Central memory CD8-positive, alpha-beta T cell (primary cell): ENCODE measurements at regions not wholly inside any gene's neighbourhood (a gene's known extent, or its start where the extent isn't known, plus 50 kb on each side); places are given as distances from the start of the nearest gene placed in this dataset.
"Not testable (repeated sequence)": the region's sequence is repeated elsewhere in the genome, so short reads cannot be mapped to it uniquely, and the experiment has no call there.

ENCODE experiments used
- ATAC-seq: fragments of 150-1000 bp; cut with Tn5 transposase; replicated peaks from 2 replicates; pipeline ENCODE4 v1.10.0; 2022; ENCODE audit warnings: mild to moderate bottlenecking, moderate FRiP score, moderate number of reproducible peaks; ENCODE audit not compliant: poor library complexity, severe bottlenecking; ENCODE audit errors: extremely low read depth
- DNase-seq, 2 donors: peaks; one replicate each; pipeline ENCODE4 v3.0.0; 2021; ENCODE audit warnings: low spot score in 2 of 2
- H3K27ac Mint-ChIP-seq: one replicate; pipeline ENCODE4 v1.8.0; 2022; ENCODE audit warnings: low read depth, mild to moderate bottlenecking, moderate library complexity, mixed read lengths
- H3K27me3 Mint-ChIP-seq: one replicate; pipeline ENCODE4 v1.8.0; 2022; ENCODE audit warnings: mixed read lengths
- H3K36me3 Mint-ChIP-seq: one replicate; pipeline ENCODE4 v1.8.0; 2022; ENCODE audit warnings: mild to moderate bottlenecking, moderate library complexity, mixed read lengths; ENCODE audit not compliant: insufficient read depth
- H3K4me1 Mint-ChIP-seq: one replicate; pipeline ENCODE4 v1.8.0; 2022; ENCODE audit warnings: mixed read lengths
- H3K4me3 Mint-ChIP-seq: one replicate; pipeline ENCODE4 v1.8.0; 2022; ENCODE audit warnings: mild to moderate bottlenecking, moderate library complexity, mixed read lengths
- H3K9me3 Mint-ChIP-seq: one replicate; pipeline ENCODE4 v1.8.0; 2022; ENCODE audit warnings: mixed read lengths

DNA sequence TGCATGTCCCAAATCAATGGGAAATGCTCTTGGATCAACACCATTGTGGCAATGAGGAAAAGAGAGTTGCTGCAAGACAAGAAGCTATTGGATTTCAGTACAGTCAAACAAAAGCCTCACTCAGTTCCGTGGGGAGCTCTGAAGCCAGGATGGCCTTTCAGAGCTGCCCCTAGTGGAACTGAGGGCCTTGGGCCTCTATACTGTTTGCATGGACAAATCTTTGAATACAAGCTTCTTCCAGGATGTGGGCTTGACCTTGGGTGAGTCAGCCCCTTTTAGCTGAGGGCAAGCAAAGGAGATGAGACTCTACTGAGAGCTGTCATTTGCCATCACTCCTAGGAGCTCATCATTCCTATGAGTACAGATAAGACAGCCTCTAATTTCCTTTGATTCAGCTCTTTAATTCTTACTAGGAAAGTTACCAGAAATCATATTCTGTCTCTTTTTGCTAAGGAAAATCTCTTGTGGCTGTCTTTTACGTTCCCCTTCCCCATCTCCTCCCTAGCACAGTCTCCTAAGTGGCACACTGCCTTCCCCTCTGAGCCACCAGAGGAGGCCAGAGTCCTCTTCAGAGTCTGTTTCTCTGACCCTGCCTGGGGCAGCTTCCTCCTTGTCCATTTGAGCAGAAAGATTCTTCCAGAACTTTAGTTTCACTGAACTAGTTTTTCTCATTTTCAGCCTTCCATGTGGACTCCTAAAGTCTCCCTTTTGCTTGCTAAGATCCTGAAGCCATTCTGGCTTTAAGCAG lies 168.8 kb upstream of the POC5 start:
- no peak for ATAC-seq
- no peaks in the 10 kb centered on the region for H3K4me1 Mint-ChIP-seq
- no peak overlapping the region for H3K4me3 Mint-ChIP-seq
- H3K36me3 Mint-ChIP-seq = no peaks in the 10 kb centered on the region
- no peaks in the 10 kb centered on the region for H3K9me3 Mint-ChIP-seq
- H3K27me3 Mint-ChIP-seq = no peaks in the 10 kb centered on the region
- H3K27ac Mint-ChIP-seq = no peak overlapping the region
- DNase-seq = no peak

DNA sequence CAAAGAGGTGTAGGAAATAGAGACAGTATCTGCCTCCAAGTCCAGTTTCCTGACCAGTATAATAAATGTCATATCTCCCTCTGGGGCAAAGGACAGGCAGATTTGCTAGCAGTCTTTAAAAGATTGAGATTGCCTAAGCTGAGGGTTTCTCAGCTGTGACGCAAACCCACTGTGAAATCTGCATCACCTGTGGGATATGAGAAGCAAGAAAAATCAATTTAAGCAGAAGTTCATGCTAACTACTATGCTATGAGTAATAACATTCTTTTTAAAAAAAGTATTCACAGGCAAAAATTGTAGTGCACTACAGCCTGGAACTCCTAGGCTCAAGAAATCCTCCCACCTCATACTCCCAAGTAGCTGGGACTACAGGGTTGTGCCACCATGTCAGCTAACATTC lies 168.1 kb upstream of the POC5 start:
- Mint-ChIP-seq H3K4me3 (no peak overlapping the region), H3K9me3 (peaks cover 5% of the 10 kb centered on the region), H3K27me3 (no peaks in the 10 kb centered on the region), H3K4me1 (no peaks in the 10 kb centered on the region), H3K36me3 (no peaks in the 10 kb centered on the region), H3K27ac (no peak overlapping the region)
- ATAC-seq (no peak), DNase-seq (no peak)

DNA sequence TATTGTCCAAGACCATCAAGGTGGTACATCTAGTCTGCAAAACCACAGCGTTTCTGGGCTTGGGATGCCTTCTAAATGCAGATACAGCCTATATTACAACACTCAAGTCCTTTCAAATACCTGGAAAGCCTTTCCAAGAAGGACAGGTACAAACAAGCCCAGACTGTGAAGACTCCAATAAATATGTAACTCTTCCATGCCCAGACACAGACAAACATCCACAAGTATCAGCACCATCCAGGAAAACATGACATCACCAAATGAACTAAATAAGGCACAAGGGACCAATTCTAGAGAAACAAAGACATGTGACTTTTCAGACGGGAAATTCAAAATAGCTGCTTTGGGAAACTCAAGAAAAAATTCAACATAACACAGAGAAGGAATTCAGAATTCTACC lies 152.7 kb upstream of the POC5 start:
- Mint-ChIP-seq H3K4me1 (no peaks in the 10 kb centered on the region), H3K36me3 (peaks cover 2% of the 10 kb centered on the region), H3K27ac (no peak overlapping the region), H3K4me3 (no peak overlapping the region), H3K9me3 (no peaks in the 10 kb centered on the region), H3K27me3 (peaks cover 59% of the 10 kb centered on the region)
- DNase-seq (no peak), ATAC-seq (no peak)

DNA sequence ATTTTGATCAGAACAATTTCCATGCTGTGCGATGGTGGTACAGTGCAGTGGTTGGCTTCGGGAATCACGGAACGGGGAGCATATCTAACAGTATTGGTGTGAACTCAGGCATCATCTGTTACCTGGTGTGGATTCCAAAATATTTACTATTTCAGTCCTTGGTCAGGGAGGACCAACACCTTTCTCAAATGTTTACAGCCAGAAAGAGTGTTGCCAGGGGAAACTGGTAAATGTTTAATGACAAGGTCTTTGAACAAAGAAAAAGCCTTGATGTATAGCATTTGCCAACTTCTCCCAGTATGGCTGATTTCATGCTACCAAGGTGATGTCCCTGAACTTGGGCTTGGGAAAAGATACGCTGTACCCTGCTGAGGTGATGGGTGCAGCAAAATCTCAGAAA lies 145.6 kb upstream of the POC5 start:
- ATAC-seq (no peak), DNase-seq (no peak)
- Mint-ChIP-seq H3K36me3 (no peaks in the 10 kb centered on the region), H3K4me3 (no peak overlapping the region), H3K9me3 (no peaks in the 10 kb centered on the region), H3K27me3 (peaks cover 68% of the 10 kb centered on the region), H3K27ac (no peak overlapping the region), H3K4me1 (no peaks in the 10 kb centered on the region)

DNA sequence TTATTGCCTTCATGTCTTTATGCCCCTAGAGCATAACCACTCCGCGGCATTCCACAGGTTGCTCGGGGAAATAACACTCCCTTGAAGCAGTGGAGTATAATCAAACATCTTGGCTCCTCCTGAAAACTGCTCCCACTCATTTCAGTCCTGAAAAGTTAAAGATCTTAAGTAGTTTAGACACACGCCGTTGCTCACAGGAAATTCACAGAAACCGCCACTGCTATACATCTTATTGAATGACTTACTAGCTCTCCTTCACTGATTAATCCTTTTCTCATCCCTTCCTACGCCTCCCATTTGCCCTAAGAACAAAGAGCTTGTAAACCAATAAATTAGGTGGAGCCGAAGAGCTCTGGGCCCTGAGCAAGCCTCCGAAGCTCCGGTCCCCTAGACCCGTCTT lies 142.4 kb upstream of the POC5 start:
- not testable (repeated sequence) for H3K9me3 Mint-ChIP-seq, DNase-seq, H3K36me3 Mint-ChIP-seq, ATAC-seq, H3K4me1 Mint-ChIP-seq, H3K27ac Mint-ChIP-seq, H3K4me3 Mint-ChIP-seq
- H3K27me3 Mint-ChIP-seq = peaks cover 62% of the 10 kb centered on the region

DNA sequence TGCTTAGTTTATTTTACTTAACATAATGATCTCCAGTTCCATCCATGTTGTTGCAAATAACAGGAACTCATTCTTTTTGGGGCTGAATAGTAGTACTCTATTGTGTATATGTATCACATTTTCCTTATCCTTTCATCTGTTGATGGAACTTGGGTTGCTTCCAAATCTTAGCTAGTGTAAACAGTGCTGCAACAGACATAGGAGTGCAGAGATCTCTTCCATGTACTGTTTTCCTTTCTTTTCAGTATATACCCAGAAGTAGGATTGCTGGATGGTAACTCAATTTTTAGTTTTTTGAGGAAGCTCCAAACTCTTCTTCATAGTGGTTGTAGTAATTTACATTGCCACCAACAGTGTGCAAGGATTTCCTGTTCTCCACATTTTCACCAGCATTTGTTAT lies 138.8 kb upstream of the POC5 start:
- H3K27ac Mint-ChIP-seq = no peak overlapping the region
- no peak for ATAC-seq
- no peak for DNase-seq
- peaks cover 2% of the 10 kb centered on the region for H3K36me3 Mint-ChIP-seq
- H3K4me1 Mint-ChIP-seq = no peaks in the 10 kb centered on the region
- H3K4me3 Mint-ChIP-seq = no peak overlapping the region
- no peaks in the 10 kb centered on the region for H3K9me3 Mint-ChIP-seq
- peaks cover 54% of the 10 kb centered on the region for H3K27me3 Mint-ChIP-seq

DNA sequence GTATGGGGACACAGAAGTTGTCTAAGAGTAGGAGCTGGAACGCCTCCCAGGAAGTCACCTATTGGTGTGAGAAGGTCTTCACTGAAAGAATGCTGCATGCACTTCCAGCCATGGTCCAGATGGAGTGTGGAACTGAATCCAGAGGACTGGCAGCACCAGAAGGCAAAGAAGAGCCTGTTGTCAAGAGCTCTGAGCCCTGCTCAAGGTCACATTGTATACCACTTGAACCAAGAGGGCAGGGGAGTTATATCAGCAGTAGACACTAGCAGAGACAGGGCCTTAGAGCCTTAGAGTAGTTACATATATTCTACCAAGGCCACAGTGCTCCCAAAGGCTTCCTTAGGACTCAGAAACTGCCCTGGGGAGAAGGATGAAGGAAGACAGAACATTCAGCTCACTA lies 130.8 kb upstream of the POC5 start:
- H3K4me3 Mint-ChIP-seq = no peak overlapping the region
- DNase-seq = no peak
- no peaks in the 10 kb centered on the region for H3K4me1 Mint-ChIP-seq
- ATAC-seq = no peak
- no peaks in the 10 kb centered on the region for H3K36me3 Mint-ChIP-seq
- H3K27ac Mint-ChIP-seq = no peak overlapping the region
- H3K9me3 Mint-ChIP-seq = no peaks in the 10 kb centered on the region
- peaks cover 61% of the 10 kb centered on the region for H3K27me3 Mint-ChIP-seq

DNA sequence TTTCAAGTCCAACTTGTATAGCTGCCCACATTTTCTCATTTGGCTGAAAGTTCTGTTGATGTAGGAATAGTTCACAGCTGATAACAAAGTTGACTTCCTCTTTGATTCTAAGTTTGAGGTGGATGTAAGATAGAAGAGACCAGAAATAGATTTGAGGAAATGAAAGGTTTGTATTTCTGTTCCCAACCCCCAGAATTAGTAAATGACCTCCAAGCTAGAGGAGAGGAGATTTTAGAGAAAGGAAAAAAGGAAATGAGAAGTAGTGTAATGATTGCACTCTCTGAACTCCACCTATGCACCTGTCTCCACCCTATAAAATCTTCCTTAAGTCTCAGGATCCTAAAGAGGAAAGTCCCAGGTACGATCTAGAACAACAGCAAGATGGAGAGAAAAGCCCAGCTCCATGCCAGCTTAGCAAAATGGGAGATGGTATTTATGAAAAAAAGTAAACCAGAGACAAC lies 130.4 kb upstream of the POC5 start:
- Mint-ChIP-seq H3K27ac (no peak overlapping the region), H3K4me3 (no peak overlapping the region), H3K9me3 (no peaks in the 10 kb centered on the region), H3K4me1 (no peaks in the 10 kb centered on the region), H3K27me3 (peaks cover 63% of the 10 kb centered on the region), H3K36me3 (no peaks in the 10 kb centered on the region)
- DNase-seq (no peak), ATAC-seq (no peak)

DNA sequence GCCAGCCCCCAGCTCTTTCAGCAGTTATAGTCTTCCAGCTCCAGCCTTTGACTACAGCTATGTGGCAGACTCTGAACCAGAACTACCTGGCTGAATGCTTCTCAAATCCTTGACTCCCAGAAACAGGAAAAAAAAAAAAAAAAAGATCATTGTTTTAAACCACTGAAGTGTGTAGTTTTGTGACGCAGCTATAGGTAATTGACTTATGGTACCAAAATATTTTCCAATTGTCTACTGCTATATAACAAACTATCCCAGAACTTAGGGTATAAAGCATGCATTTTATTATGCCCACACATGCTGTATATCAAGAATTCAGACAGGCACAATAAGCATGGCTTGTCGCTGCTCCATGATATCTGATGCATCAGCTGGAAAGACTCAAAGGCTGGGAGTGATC lies 127.1 kb upstream of the POC5 start:
- H3K27ac Mint-ChIP-seq = no peak overlapping the region
- no peak overlapping the region for H3K4me3 Mint-ChIP-seq
- no peak for ATAC-seq
- no peaks in the 10 kb centered on the region for H3K36me3 Mint-ChIP-seq
- no peak for DNase-seq
- no peaks in the 10 kb centered on the region for H3K9me3 Mint-ChIP-seq
- peaks cover 64% of the 10 kb centered on the region for H3K27me3 Mint-ChIP-seq
- no peaks in the 10 kb centered on the region for H3K4me1 Mint-ChIP-seq

DNA sequence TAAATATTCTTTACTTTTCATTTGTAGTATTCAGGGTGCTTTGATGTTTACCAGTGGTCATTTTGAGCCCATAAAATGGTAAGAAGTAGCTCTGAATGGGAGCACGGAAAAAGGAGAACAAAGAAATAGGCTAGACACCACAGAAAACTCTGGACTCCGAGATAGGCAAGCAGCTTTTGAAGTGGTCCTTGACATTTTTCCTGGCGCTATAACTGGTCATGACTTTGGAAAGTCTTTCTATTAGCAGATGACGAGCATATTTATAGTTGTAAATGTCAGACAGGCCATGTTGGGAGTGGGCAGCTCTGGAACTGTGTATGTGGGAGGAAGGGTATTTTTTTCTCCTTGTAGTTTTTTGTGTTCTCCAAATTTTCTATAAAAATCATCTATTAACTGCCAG lies 126.1 kb upstream of the POC5 start:
- Mint-ChIP-seq H3K27me3 (peaks cover 63% of the 10 kb centered on the region), H3K27ac (no peak overlapping the region), H3K9me3 (no peaks in the 10 kb centered on the region), H3K4me1 (no peaks in the 10 kb centered on the region), H3K4me3 (no peak overlapping the region), H3K36me3 (no peaks in the 10 kb centered on the region)
- ATAC-seq = no peak
- DNase-seq = no peak

DNA sequence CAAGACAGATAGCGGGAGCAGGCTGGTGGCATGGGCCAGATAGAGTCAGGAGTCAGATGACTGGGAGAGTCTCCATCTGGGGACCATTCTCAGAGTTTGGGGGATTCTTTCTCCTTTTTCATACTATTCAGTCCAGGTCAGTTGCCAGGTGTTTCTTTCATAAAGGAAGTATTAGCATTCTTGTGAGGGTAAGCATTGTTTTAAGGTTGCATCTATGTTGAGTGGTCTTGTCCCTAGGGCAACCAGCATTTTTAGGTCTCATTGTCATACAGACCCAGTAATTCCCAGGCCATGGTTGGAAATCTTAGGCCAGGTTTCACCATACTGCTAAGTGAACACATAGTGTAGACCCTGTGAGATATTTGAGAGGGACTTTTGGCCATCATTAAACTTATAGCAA lies 122.3 kb upstream of the POC5 start:
- H3K4me3 Mint-ChIP-seq = no peak overlapping the region
- H3K27me3 Mint-ChIP-seq = peaks cover 39% of the 10 kb centered on the region
- H3K36me3 Mint-ChIP-seq = no peaks in the 10 kb centered on the region
- no peak for DNase-seq
- no peak for ATAC-seq
- H3K27ac Mint-ChIP-seq = no peak overlapping the region
- H3K4me1 Mint-ChIP-seq = no peaks in the 10 kb centered on the region
- H3K9me3 Mint-ChIP-seq = no peaks in the 10 kb centered on the region

DNA sequence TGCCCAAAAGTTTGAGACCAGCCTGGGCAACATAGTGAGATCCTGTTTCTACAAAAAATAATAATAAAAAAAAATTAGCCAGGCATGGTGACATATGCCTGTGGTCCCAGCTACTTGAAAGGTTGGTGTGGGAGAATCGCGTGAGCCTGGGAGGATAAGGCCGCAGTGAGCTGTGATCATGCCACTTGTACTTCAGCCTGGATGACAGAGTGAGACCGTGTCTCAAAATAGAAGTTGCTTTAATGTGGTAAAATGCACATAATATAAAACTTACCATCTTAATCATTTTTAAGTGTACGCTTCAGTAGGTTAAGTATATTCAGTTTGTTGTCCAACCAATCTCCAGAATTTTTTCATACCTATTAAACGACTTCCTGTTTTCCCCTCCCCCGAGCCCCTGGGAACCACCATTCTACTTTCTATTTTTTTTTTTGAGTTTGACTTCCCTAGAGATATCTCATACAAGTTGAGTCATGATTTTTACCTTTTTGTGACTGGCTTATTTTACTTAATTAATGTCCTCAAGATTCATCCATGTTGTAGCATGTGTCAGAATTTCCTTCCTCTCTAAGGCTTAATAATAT lies 120.1 kb upstream of the POC5 start:
- no peak for ATAC-seq
- H3K4me1 Mint-ChIP-seq = no peaks in the 10 kb centered on the region
- H3K4me3 Mint-ChIP-seq = no peak overlapping the region
- no peaks in the 10 kb centered on the region for H3K36me3 Mint-ChIP-seq
- no peak overlapping the region for H3K27ac Mint-ChIP-seq
- H3K27me3 Mint-ChIP-seq = peaks cover 40% of the 10 kb centered on the region
- H3K9me3 Mint-ChIP-seq = no peaks in the 10 kb centered on the region
- no peak for DNase-seq

DNA sequence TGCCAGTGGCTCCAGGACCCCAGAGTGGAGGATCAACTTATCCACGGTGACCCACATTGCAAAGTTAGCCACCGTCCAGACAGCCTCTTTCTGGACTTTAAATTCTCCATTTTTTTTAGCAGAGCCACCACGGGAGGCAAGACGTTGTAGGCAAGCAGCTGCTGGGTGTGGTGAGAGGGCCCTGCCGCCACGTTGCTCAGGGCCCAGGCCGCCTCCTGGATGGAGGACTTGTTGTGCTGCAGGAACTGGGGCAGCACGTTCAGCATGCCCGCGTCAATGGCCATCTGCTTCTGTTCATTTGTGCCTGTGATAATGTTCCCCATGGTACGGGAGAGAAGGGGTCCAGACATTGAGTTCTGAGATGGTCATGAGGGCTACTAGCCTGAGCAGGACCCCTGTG lies 114.3 kb upstream of the POC5 start:
- Mint-ChIP-seq H3K4me3 (no peak overlapping the region), H3K9me3 (no peaks in the 10 kb centered on the region), H3K27ac (no peak overlapping the region), H3K4me1 (no peaks in the 10 kb centered on the region), H3K27me3 (peaks cover 29% of the 10 kb centered on the region), H3K36me3 (peaks cover 1% of the 10 kb centered on the region)
- ATAC-seq (no peak), DNase-seq (no peak)
